HT1080 (cell line): ENCODE measurements at regions not wholly inside any gene's neighbourhood (a gene's known extent, or its start where the extent isn't known, plus 50 kb on each side); places are given as distances from the start of the nearest gene placed in this dataset.
"Not testable (repeated sequence)": the region's sequence is repeated elsewhere in the genome, so short reads cannot be mapped to it uniquely, and the experiment has no call there.

Source experiments
- DNase-seq: peaks from one replicate; pipeline ENCODE4 v3.0.0-alpha.2; 2015; ENCODE audit warnings: low read depth

- DNase-seq = no peak
Measured at GRCh38 chr13:103528437-103528836, 462.2 kb upstream of the SLC10A2 start.

GRCh38 chr13:103525530-103525929 lies 459.3 kb upstream of the SLC10A2 start:
- no peak for DNase-seq

- DNase-seq = no peak
Measured at GRCh38 chr13:103523858-103524257, 457.6 kb upstream of the SLC10A2 start.

DNA sequence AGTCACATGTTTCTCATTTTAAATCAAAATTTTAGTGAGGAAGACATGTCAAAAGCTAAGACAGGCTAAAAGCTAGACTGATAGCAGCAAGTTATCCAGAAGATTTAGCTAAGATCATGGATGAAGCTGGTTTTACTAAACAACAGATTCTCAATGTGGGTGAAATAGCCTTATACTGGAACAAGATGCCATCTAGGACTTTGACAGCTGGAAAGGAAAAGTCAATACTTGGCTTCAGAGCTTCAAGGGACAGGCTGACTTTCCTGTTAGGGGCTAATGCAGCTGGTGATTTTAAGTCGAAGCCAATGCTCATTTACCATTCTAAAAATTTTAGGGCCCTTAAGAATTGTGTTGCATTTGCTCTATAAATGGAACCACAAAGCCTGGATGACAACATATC lies 455.3 kb upstream of the SLC10A2 start:
- no peak for DNase-seq

DNA sequence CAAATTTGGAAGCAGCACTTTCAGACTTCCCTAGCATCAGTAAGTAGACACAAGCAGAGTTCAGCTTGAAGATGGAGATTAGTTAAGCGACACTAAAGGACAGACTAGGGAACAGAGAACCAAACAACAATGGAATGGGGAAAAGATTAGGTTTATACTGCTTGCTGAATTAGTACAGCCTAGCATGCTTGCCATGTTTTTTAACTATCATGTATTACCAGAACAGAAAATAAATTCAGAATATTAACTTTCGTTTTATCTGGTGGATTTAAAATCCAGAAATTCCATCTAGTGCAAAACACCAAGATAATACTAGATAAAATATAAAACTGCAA lies 451.5 kb upstream of the SLC10A2 start:
- no peak for DNase-seq

DNA sequence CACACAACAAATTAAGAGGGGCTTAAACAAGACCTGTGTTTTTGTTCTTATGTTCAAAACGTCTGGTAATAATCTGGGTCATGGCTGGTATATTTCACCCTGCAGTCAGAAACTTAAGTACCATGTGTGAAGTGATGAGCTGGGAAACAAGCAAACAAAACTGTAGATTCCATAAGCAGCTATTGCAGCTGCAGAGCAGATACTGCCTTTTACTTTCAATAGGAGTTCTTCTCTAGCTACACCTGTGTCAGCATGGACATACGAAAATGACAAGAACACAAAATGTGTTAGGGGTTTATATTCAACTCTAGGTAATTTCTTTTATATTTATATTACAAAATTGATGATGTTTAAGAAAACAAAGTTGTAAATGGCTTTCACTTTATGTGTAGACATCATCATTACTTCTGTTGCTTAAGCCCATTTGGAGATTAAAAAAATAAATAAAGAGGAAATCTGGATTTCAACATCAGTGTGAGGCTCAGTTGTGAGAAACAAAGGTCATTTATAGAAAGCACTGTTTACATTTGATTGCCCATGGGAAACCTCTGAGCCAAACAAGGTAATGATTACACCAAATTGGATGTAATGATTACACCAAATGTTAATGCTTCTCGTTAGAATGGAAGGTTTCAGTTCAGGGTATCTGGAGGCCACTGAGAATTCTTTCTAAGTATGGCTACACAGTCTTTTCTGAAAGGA lies 451.0 kb upstream of the SLC10A2 start:
- DNase-seq = no peak

DNA sequence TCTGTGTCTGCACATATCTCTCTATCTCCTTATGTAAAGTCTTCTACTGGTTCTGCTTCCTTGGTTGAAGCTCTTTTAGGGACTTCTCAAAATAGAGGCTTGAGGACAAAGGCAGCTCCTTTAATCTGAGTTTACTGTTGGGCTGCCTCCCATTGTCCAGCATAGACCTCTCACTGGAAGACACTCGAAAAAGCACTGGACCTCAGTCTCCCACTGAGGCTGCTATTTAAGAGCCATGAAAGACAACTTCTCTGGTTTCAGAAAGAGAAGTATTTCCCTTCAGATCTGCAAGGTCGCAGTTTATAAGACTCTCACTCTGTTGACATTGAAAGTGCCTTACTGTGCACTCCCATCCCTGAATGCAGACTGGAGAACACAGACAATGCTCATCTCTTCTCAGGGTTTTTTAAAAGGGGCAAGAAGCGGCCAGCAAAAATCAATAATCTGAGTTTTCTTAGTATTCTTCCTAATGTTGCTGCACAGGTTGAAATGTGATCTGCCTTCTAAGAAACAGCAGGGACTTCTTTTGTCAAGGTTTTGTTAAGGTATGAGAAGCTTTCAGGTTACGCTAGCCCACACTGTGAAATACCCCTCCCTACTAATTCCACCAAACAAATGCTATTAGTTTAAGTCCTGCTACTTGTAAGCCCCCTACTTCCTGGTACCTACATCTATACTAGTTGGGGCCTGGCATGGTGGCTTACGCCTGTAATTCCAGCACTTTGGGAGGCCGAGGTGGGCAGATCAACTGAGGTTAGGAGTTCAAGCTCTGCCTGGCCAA lies 450.0 kb upstream of the SLC10A2 start:
- DNase-seq = no peak

DNA sequence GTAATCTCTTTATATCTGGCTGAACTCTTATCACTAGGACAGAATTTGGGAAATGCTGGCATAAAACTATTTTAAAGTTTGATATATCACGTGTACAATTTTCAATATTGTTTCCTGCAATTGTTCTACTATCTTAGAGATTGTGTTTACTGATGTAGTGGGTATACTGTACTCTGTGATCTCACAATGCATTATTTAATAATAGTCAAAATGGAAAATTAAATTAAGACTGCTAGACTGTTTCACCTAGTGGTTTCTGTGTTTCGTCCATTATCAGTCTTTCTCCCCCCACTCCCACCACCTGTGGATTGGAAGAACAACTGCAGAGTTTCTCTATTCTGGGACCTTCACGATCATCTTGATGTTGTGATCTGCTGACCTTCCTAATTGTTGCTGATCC lies 449.2 kb upstream of the SLC10A2 start:
- DNase-seq = no peak

DNA sequence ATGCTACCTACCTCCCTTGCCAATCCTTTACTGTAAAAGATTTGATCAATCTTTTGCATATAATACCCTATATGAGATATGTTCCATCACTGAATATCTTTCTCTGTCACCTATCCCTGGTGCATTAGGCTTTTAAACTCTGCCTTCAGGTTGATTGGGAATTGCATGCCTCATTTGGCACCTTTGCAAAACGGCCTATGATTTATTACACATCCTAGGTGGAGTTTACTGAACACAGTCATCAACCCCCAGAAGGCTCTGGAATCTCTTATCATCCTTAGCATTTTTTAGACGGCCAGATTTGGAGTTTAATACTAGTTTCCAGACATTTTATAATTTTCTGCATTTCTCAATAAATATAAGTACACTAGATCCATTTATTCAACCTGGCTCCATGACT lies 448.4 kb upstream of the SLC10A2 start:
- no peak for DNase-seq

- no peak for DNase-seq
Measured at GRCh38 chr13:103514188-103514587, 448.0 kb upstream of the SLC10A2 start.

DNA sequence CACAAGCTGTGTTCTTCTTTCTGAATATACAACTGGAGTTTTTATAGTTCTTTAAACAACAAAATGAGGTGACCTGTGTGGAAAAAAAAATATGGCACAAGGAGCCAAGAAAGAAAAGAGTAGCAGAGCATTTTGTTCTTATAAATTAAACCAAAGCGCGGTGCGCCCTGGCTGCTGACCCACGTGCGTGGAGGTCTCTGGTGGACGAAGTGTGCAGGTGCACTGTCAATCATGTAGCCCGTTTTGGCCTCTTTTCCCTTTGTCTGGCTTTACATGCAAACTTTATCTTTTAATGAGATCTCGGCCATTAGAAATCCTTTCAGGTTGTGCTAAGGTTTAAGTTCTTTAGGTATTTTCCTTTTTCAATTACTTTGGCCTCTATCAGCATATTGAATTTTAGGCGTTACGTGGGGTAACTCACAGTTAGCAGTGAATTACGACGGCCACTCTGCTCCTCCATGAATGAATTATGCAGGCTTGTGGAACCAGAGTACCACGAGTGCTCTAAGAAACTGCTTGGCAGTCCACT lies 443.9 kb upstream of the SLC10A2 start:
- no peak for DNase-seq

GRCh38 chr13:103497404-103497803 lies 431.2 kb upstream of the SLC10A2 start:
- no peak for DNase-seq

DNA sequence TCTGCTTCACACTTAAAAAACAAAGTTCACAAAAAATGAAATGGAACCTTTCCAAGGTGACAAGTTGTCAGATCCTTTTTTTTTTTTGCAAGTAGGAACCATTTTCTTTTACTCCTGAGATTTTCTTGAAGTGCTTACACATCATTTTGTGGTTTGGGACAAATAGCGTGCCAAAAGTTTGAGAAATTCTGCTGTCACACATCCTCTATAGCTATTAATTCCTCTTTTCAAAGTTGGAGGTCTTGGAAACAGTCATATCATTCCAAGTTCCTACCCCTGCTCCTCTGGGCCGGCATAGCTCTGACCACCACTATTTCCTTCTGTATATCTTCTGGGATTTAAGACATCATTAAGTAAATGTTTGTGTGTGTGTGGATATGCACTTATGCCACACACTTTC lies 421.6 kb upstream of the SLC10A2 start:
- DNase-seq = peak; percentile 37

- no peak for DNase-seq
Measured at GRCh38 chr13:103473081-103473480, 406.9 kb upstream of the SLC10A2 start.

DNA sequence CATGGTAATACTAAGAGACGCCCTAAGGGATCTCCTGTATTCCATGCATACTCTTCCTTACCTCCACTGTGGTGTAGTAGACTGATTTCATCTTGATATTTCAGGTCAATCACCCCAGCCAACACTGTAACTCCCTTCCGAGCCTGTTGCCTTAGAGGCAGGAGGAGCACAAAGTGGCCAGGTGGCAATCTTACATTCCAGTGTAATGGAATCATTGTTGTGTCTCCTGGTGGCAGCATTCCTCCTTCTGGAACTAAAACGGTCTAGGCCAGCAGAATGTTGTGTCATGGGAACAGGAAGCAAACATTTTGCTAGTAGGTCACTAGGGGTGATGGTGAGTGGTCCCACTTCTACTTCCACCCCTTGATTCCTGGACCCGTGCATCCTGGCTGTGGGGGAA lies 405.7 kb upstream of the SLC10A2 start:
- DNase-seq = peak; percentile 40

- no peak for DNase-seq
Measured at GRCh38 chr13:103469771-103470170, 403.6 kb upstream of the SLC10A2 start.

GRCh38 chr13:103466761-103467160 lies 400.5 kb upstream of the SLC10A2 start:
- DNase-seq = peak; percentile 16

DNA sequence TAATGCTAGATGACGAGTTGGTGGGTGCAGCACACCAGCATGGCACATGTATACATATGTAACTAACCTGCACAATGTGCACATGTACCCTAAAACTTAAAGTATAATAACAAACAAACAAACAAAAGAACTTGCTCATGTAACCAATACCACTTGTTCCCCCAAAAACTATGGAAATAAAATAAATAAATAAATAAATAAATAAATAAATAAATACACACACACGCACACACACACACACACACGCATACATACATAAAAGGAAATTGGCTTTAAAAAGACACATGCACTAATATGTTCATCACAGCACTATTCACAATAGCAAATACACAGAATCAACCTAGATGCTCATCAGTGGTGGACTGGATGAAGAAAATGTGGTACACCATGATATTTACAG lies 394.0 kb upstream of the SLC10A2 start:
- DNase-seq = not testable (repeated sequence)

DNA sequence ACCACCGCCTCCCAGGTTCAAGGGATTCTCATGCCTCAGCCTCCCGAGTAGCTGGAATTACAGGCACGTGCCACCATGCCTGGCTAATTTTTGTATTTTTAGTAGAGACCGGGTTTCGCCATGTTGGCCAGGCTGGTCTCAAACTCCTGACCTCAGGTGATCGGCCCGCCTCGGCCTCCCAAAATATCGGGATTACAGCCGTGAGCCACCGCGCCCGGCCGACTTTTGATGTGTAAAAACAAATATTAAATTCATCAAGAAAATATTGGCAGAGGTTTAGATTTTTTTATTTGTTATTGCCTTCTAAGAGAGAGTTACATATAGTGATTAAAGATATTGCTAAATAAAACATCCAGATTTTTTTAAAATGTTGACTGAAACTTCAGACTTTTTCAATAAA lies 390.8 kb upstream of the SLC10A2 start:
- DNase-seq = not testable (repeated sequence)

DNA sequence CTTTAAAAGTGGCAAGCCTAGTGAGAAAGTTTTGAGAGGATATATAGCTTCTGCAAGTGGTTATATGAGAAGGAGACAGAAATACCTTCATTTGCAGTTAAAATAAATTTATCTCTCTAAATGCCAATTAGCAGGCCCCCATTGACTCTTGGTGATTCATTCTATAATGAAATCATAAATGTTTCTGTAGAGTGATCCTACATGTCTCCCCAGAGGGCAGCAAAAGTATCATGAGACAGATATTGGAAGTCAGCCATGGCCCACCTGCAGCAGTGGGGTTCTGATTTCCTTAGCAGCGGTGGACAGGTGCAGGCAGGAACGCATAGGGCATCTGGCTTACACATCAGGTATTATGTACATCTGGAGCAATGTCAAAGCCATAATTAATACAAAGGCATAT lies 385.4 kb upstream of the SLC10A2 start:
- no peak for DNase-seq

DNA sequence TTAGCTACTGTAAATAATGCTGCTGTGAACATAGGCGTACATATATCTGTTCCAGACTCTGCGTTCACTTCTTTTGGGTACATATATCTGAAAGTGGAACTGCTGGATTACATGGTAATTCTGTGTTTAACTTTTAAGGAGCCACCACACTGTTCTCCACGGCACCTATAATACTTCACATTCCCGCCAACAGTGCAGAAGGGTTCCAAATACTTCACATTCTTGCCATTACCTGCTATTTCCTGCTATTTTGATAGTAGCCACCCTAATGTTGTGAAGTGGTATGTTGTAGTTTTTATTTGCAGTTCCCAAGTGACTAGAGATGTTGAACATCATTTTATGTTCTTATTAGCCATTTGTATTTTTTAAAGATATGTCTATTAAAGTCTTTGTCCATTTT lies 377.4 kb upstream of the SLC10A2 start:
- no peak for DNase-seq

DNA sequence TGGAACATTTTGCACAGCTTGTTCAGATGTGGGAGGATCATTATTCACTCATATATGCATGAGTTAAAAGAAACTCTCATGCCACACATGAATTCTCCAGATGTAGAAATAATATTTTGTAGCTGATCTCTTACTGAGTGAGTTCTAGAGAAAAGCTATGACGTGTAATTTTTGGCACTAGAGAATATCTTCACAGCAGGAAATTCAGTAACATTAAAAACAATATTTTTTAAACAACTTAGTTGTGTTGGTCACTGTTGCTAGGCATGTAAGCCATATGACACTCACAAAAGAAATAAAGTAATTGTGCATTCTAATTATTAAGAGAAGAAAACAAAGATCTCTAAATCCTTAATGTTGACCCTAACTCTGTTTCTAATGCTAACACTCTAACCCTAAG lies 371.4 kb upstream of the SLC10A2 start:
- DNase-seq = no peak

DNA sequence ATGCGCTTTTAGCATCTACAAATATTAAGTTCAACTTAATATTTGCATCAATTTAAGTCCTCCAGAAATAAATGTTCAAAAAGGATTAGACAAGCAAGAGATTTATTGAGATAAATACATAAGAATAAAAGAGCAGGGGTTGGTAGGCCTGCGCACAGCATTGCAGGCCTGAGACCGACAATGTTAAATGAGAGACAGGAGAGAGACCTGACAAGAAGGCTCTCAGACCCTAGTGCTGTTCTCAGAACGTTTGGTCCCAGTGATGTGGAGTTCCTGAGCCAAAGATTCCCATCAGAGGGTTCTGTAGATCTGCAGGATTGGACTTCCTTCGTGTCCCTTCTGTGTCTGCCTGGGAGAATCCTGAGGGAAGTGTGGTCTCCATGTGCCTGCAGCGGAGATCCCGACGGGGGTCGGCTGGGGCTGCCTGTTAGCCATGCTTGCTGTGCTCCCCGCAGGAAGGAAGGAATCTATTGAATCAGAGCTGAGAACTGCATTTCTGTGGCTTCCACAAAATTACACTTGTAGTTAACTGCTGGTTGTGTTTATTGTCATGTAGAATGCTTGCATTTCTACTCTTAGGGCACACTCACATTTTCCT lies 369.9 kb upstream of the SLC10A2 start:
- no peak for DNase-seq
